A549 (cell line): ENCODE measurements at regions not wholly inside any gene's neighbourhood (a gene's known extent, or its start where the extent isn't known, plus 50 kb on each side); places are given as distances from the start of the nearest gene placed in this dataset.

ENCODE experiments used
- CTCF ChIP-seq: fragments of >200 bp; sonication (Bioruptor Twin); formaldehyde crosslinking; IDR thresholded peaks from 3 replicates; pipeline ENCODE4 v1.5.1; 2016
- EP300 ChIP-seq, 2 experiments: fragments of >200 bp; sonication (Bioruptor Twin); formaldehyde crosslinking; IDR thresholded peaks; 2 replicates in 1 of 2; 3 replicates in 1 of 2; pipeline ENCODE4 v1.6.1; 2016 to 2017
- JUN ChIP-seq, 2 experiments: fragments of >200 bp; sonication (Bioruptor Twin); formaldehyde crosslinking; IDR thresholded peaks; 2 replicates in 1 of 2; 3 replicates in 1 of 2; pipeline ENCODE4 v1.6.1; 2016 to 2017
- MAFK ChIP-seq: fragments of 450-650 bp; IDR thresholded peaks from 2 replicates; pipeline ENCODE4 v1.6.1; 2014; ENCODE audit not compliant: partially characterized antibody
- RAD21 ChIP-seq, 2 experiments: fragments of >200 bp in 1 of 2; sonication (Bioruptor Twin) in 1 of 2; formaldehyde crosslinking in 1 of 2; IDR thresholded peaks in 1 of 2; conservative IDR thresholded peaks in 1 of 2; 2 replicates in 1 of 2; 3 replicates in 1 of 2; pipeline ENCODE4 v1.6.1; 2012 to 2018; ENCODE audit warnings: inconsistent platforms in 1 of 2

- TF ChIP-seq MAFK (no peak), RAD21 (conservative IDR thresholded peaks at IDR 0.05 in 1 of 2, IDR thresholded peaks at IDR 0.05 in 1 of 2) (no peak), CTCF (no peak), JUN (IDR thresholded peaks at IDR 0.05) (no peak), EP300 (IDR thresholded peaks at IDR 0.05) (no peak)
Observed at GRCh38 chr4:100834616-100835015, 316.8 kb upstream of the EMCN start.
